Fibroblast of pulmonary artery (primary cell): ENCODE measurements at regions not wholly inside any gene's neighbourhood (a gene's known extent, or its start where the extent isn't known, plus 50 kb on each side); places are given as distances from the start of the nearest gene placed in this dataset.
A peak's percentile ranks its signal among the peaks of the same experiment; 100 is the strongest.

Source experiments
- DNase-seq: peaks from one replicate; pipeline ENCODE4 v3.0.0-alpha.2; 2010; ENCODE audit warnings: low read depth
- H3K4me3 ChIP-seq: replicated peaks from 2 replicates; pipeline ENCODE4 v1.5.1; 2011; ENCODE audit warnings: low read depth, mild to moderate bottlenecking, control low read depth, low read length, moderate library complexity
- TF ChIP-seq, protein P1 (sequence below): IDR thresholded peaks from 2 replicates; pipeline ENCODE4 v1.5.1; 2011; ENCODE audit warnings: mild to moderate bottlenecking, control low read depth, low read length, inconsistent platforms; ENCODE audit errors: missing control alignments

DNA sequence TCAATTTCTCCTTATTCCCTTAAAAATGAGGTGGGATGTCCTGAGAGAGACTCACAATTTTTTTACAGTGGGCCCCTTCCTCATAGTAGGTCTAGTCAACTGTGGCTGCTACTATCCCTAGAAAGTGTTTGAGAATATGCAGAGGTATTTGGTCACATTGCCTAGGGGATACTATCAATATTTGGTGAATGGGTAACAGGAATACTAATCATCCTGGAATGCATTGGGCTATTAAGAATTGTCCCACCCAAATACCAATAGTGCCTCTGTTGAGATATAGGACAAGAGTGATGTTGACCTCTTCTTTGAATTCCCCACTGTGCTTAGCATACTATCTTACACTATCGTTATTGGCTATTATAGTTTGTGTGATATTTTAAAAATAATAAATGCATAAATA is 389.4 kb downstream of the DIPK2A start:
- no peak for DNase-seq
- no peak overlapping the region for H3K4me3 ChIP-seq
- TF ChIP-seq, protein P1, sequence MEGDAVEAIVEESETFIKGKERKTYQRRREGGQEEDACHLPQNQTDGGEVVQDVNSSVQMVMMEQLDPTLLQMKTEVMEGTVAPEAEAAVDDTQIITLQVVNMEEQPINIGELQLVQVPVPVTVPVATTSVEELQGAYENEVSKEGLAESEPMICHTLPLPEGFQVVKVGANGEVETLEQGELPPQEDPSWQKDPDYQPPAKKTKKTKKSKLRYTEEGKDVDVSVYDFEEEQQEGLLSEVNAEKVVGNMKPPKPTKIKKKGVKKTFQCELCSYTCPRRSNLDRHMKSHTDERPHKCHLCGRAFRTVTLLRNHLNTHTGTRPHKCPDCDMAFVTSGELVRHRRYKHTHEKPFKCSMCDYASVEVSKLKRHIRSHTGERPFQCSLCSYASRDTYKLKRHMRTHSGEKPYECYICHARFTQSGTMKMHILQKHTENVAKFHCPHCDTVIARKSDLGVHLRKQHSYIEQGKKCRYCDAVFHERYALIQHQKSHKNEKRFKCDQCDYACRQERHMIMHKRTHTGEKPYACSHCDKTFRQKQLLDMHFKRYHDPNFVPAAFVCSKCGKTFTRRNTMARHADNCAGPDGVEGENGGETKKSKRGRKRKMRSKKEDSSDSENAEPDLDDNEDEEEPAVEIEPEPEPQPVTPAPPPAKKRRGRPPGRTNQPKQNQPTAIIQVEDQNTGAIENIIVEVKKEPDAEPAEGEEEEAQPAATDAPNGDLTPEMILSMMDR = no peak

DNA sequence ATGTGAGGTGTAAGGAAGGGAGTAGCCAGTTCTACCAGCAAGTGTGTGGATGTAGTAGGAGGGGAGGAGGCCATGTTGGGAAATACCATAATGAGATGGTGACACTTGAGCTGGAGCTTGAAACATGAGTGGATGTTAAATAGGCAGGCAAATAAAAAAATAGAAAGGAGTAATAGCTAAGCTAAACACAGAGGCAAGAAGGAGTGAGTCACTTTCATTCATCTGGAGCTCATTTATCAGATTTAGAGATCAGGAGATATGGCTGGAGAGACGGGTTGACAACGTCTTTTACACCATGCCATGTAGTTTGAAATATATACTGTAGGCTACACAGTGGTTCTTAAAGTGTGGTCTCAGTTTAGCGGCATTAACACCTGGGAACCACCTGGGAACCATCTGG is 390.5 kb downstream of the DIPK2A start:
- H3K4me3 ChIP-seq = no peak overlapping the region
- DNase-seq = no peak
- TF ChIP-seq, protein P1 = no peak

DNA sequence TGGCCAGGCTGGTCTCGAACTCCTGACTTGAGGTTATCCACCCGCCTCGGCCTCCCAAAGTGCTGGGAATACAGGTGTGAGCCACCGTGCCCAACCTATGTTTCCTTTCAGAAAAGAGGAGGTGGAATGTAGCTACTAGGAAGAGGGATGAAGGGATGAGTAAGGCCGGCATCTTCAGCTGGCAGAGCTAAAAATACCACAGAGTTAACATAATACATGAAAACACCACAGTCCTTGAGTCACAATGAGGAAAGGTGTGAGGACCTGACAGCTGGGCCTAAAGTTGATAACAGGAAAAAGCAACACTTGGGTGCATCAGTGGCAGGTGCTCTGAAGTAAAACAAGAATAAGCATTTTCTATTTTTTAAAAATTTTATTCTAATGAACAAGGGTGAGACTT is 392.2 kb downstream of the DIPK2A start:
- no peak for DNase-seq
- H3K4me3 ChIP-seq = no peak overlapping the region
- TF ChIP-seq, protein P1 = no peak

DNA sequence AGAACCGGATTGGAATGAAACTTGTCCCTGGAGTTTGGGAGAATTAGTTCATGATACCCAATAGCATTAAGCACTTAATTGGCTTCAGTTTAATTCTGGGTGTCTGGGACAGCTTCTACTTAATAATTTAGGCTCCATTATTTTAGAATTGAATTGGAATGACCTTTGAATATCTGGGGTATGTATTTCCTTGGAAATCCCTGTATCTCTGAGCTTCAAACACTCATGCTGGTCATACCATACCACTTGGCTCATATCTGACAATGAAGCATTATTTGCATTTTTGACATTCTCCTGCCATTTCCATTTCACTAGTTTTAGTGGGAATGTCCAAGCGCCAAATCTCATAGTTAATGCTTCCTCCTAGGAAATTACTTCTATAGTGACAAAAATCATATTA is 393.1 kb downstream of the DIPK2A start:
- H3K4me3 ChIP-seq = no peak overlapping the region
- TF ChIP-seq, protein P1 = no peak
- peak; percentile 14 for DNase-seq

DNA sequence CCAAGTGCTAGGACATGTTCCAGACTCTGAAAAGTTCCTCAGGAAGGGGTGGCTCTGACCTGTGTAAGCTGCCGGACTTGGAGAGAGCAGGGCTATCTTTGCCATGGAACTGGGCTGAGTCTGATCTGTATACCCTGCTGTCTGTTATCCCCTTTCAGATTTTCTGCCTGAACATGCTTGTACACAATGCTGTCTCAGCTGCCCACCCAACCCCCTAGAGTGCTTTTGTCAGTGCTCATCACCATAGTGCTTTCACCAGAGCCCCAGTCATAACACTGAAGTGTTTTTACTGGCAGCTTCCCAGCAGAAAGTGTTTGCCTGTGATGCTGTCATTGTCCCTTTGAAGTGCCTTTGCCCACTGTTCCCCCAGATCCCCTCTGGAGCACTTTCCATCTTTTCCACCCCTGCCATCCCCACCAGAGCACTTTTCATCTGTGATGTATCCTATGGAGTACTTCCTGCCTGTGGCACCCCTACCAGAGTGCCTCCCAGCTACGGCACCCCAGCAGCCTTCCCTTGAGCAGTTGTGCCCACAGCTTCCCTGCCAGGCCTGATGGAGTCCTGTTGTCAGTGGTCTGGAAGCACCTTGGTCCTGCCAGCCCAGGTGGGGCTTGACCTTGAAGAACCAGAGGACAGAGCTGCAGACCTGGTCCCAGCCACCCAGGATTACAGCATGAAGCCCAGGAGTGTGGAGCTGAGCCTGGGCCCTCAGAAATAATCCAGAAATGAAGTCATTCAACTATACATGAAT is 397.7 kb downstream of the DIPK2A start:
- no peak for DNase-seq
- no peak overlapping the region for H3K4me3 ChIP-seq
- TF ChIP-seq, protein P1 = no peak

DNA sequence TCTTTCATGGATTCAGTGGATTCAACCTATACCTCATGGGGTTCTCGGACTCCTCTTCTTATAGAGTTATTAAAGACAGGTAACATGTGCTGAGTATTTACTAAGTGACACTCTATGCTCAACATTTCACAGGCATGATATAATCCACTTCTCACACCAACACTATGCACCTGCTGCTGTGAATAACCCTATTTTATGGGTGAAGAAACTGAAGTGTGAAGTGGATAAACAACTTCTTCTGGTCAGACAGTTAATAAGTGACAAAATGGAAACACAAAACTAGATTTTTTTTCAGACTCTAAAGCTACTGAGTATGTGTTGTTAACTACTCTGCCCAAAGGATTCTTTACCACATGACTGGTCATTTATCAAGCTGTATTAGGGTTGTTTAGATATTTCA is 403.5 kb downstream of the DIPK2A start:
- DNase-seq = no peak
- no peak overlapping the region for H3K4me3 ChIP-seq
- TF ChIP-seq, protein P1 = no peak

DNA sequence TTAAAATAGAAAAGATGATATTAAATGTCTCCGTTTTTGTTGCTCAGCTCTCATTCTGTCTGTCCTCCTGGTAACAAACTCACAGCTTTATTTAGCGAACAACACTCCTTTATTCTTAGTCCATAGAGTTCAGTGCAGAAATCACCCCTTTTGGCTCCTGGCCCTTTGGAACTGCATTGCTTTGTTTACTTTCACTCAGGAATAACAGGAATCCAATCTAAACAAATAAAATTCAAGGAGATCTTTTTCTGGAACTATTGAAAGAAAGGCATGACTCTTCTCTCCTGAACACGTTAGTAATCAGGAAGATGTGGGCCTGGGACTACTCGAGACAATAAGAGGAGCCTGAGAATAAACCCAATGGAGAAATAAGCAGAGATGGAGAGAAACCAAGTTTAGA is 409.2 kb downstream of the DIPK2A start:
- TF ChIP-seq, protein P1 = no peak

More for the DNA sequence above, 409.2 kb downstream of the DIPK2A start:
- DNase-seq = no peak
- H3K4me3 ChIP-seq = no peak overlapping the region
